Right cardiac atrium (tissue), 5 donors: ENCODE measurements at regions not wholly inside any gene's neighbourhood (a gene's known extent, or its start where the extent isn't known, plus 50 kb on each side); places are given as distances from the start of the nearest gene placed in this dataset.

Experiments
- ATAC-seq, 2 donors: fragments of 200-7000 bp; cut with Tn5 transposase; one replicate each; pipeline versions ENCODE4 v1.8.0 to v1.9.1; 2020; ENCODE audit warnings: moderate library complexity in 2 of 2, mild to moderate bottlenecking in 1 of 2
- DNase-seq, 3 donors: peaks; one replicate each; pipeline ENCODE4 v3.0.0-alpha.2; 2020
- H3K27ac ChIP-seq: one replicate; pipeline ENCODE4 v1.5.1; 2013; ENCODE audit warnings: mild to moderate bottlenecking, low read length, control low read depth, moderate library complexity
- H3K27me3 ChIP-seq: one replicate; pipeline ENCODE4 v1.6.1; 2013; ENCODE audit not compliant: control insufficient read depth, insufficient read depth
- H3K4me1 ChIP-seq: one replicate; pipeline ENCODE4 v1.6.1; 2013; ENCODE audit warnings: low read length; ENCODE audit not compliant: control insufficient read depth, insufficient read depth
- H3K4me3 ChIP-seq: one replicate; pipeline ENCODE4 v1.5.1; 2013; ENCODE audit warnings: low read length, control low read depth
- H3K9me3 ChIP-seq: one replicate; pipeline ENCODE4 v1.6.1; 2013; ENCODE audit warnings: low read length; ENCODE audit not compliant: control insufficient read depth
- whole genome bisulfite sequencing: extraction: QIAGEN DNeasy Blood & Tissue Kit; methylation state at CpG from one replicate; pipeline ENCODE4 v1.1.7; 2013; 5-methylcytosine and 5-hydroxymethylcytosine counted together
- intact Hi-C, 4 donors: fragments of 100-400 bp; cut with DNase I; formaldehyde crosslinking; loops; one replicate each; pipeline versions ENCODE4 v1.11.0 to v1.14.0; 2022 to 2023
- donor health status: healthy with polysubstance abuse.
- donor health status: DM: no; HTN: yes; CAD: no.
- donor health status: DM: no; HTN: no; CAD: no.
- donor health status: DM: no; HTN: yes; CAD: no; lungs with severe emphysema.
- donor health status: DM: yes; HTN: yes; CAD: no.

DNA sequence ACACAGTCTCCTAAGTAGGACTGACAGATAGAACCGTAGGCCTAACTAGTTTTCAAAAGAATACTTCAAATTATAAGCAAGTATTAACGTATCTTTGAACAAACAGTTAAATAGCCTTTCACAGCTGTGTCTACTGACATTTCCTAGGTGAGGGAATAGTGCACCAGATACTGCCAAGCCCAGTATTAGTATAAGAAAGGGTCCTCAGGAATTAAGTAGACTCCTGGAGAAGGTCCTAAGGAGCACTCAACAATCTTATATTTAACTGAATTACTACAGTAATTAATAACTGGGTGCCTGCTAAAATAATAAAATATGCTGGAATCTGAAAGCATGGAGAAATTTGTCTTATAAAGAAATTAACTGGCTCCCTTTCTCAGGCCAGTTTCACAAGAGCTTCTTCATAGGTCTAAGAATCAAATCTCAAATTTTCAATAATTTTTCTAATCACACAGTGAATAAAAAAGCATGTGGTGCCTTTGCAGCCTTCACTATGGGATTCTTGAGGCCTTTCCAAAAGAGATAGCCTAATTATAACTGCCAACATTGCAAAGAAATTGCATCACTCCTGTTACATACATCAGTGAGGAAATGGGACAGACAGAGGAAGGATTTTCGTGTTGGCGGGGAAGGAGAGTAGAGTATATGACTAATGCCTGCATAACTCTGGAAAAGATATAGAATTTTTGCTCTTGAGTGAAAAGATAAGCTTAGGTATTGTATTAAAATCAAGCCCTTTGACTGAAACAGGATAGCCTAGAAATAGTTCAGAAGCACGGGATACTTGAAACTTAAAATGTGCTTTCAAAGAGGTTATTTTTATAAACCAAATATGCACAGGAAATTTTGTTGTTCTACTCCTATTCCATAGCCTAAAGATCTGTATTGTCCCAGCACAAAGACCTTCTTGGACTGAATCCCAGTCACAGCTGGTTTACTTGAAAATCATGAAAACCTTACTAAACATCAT lies 228.6 kb upstream of the STK17B start:
- no peak overlapping the region for H3K4me3 ChIP-seq
- 14% methylated on average over 5 of the region's 5 CpGs for WGBS
- peak; percentile 87 to 89 for ATAC-seq

DNA sequence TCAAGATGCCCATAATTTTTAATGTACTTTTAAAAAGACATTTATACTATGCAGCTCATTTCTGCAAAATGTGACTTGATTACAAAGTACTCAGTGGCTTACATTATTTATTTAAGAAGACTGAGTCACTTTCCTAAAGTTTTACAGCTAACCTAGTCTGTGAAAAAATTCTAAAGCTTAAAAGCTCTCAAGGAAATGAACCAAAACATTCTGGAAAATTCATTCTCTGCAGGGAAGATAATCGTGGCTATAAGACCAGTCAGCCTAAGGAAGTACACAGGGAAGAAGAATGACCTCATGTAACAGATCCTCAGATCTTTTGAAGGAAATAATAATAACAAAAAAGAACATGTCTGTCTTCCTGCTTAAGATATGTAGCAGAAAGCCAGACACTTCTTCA lies 232.1 kb upstream of the STK17B start:
- WGBS: 28% methylated on average over 1 of the region's 1 CpG
- H3K4me1 ChIP-seq: peaks cover 2% of the 10 kb centered on the region
- no peak overlapping the region for H3K27ac ChIP-seq
- intact Hi-C loops: no loop called here
- no peak overlapping the region for H3K4me3 ChIP-seq
- H3K27me3 ChIP-seq: no peaks in the 10 kb centered on the region
- no peaks in the 10 kb centered on the region for H3K9me3 ChIP-seq
- no peak for ATAC-seq
- DNase-seq: no peak

More for the DNA sequence above, 228.6 kb upstream of the STK17B start:
- Histone ChIP-seq H3K27me3 (no peaks in the 10 kb centered on the region), H3K9me3 (no peaks in the 10 kb centered on the region), H3K27ac (no peak overlapping the region), H3K4me1 (peaks cover 4% of the 10 kb centered on the region)
- intact Hi-C loops: no loop called here
- no peak for DNase-seq

DNA sequence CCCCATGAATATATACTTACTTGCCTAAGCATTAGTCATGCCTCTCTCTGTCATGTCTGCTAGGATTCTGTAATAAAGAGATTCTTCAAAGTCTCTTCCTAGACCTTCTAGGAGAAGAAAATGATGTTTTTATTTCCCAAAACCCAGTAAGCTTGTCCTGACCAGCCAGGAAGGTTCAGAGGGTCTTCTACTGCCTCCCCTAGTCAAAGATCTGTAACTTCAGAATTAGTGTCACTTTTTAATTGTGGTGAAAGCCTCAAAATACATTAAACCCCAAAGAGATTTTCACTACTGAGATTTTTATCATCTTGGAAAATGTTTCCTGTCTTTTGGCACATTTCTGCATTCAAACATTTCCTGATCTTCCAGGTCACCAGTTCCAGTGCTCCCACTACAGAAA lies 232.9 kb upstream of the STK17B start:
- intact Hi-C loops: no loop called here
- ATAC-seq (no peak), DNase-seq (no peak)
- H3K27ac ChIP-seq: no peak overlapping the region
- H3K4me3 ChIP-seq: no peak overlapping the region
- peaks cover under 1% of the 10 kb centered on the region for H3K4me1 ChIP-seq
- no peaks in the 10 kb centered on the region for H3K9me3 ChIP-seq
- no peaks in the 10 kb centered on the region for H3K27me3 ChIP-seq

DNA sequence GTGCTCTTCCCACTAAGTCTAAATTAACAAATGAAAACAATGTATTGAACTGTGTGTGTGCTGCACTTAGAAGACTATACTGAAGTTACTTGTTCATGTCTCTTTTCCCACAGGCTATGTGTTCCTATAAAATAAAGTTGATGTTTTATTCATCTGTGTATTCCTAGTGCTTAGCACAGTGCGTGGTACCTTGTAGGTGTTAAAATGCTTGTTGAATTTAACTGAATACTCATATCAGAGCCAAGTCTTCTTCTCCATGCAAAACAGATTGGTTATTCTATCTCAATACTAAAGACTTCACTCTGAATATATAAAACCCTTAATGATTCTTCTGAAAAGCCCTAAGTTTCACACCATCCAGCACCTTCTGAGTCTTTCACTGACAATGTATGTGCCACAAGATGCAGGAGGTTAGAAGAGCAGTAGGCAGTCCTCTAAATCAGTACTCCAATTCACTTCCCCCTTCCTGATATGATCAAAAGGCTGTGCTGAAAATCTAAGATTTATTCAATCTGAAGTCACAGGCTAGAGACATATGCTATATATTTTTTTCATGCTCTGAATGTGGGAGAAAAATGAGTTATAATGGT lies 231.7 kb upstream of the CCDC150 start:
- H3K9me3 ChIP-seq: no peaks in the 10 kb centered on the region
- H3K4me3 ChIP-seq: no peak overlapping the region
- 91% methylated on average over 1 of the region's 1 CpG for WGBS
- H3K27me3 ChIP-seq: no peaks in the 10 kb centered on the region
- no peak overlapping the region for H3K27ac ChIP-seq
- no peak for DNase-seq
- no peak for ATAC-seq
- intact Hi-C loops: no loop called here
- no peaks in the 10 kb centered on the region for H3K4me1 ChIP-seq

DNA sequence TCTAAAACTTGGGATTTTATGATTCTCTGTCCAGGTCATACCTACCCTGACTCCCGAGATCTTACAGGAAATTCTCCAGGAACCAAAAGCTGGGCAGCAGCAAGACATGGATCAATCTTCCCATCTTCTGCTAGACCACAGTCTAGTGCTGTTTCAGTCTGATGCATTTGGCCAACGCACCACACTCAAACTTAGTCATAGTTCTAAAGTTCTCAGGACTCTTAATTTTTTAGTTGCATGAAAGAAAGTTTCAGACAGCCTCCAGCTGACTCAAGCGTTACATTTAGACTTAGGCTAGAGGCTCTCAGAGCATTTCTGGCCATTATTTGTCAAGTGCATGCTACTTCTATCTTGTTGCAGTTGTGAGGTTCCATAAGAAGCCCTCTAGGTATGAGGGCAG lies 230.1 kb upstream of the CCDC150 start:
- Histone ChIP-seq H3K9me3 (no peaks in the 10 kb centered on the region), H3K4me3 (no peak overlapping the region), H3K27ac (no peak overlapping the region), H3K27me3 (no peaks in the 10 kb centered on the region), H3K4me1 (peaks cover 3% of the 10 kb centered on the region)
- intact Hi-C loops: no loop called here
- WGBS: 89% methylated on average over 3 of the region's 3 CpGs
- DNase-seq (no peak), ATAC-seq (no peak)

DNA sequence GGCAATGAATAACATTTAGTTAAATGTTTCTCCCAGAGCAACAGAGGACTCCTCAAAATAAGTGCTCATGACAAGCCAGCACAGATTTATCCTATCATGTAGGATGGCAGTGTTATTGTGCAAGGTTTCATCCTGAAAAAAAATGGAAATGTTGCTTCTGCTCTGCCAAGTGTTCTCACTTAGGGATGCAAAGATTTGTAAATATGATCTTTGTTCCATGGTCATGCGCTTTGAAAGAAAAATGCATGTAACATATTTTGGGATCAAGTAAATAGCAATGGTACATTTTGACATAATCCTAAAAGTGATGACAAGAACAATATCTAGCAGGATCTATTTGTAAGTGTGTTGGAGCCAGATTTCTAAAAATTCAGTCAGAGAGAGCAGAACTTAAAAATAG lies 229.5 kb upstream of the CCDC150 start:
- Histone ChIP-seq H3K9me3 (no peaks in the 10 kb centered on the region), H3K4me1 (peaks cover 3% of the 10 kb centered on the region), H3K27ac (no peak overlapping the region), H3K4me3 (no peak overlapping the region), H3K27me3 (no peaks in the 10 kb centered on the region)
- ATAC-seq (no peak), DNase-seq (no peak)
- intact Hi-C loops: no loop called here
- 82% methylated on average over 1 of the region's 1 CpG for WGBS

DNA sequence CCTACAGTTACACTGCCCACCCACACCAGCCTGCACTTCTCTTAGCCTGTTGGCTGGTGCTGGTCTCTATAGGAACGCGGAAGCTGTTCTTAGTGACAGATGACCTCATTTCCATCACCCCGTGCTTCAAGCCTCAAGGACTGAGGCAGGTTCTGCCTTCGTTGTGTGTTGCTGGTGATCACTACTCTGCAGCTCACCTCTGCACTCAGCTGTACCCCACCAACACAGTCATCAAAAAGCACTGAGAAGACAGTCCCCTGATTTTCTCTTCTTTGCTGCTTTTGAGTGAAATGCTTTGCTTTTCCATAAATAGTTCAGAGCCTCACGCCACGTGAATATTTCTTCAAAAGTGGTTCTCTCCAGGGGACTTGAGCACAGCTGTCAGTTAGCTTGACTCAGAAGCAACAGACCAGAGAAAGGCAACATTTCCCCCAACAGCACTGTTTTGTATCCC lies 225.7 kb upstream of the CCDC150 start:
- WGBS: 26% methylated on average over 6 of the region's 6 CpGs
- DNase-seq (no peak), ATAC-seq (peak; percentile 81 to 82)
- Histone ChIP-seq H3K27me3 (no peaks in the 10 kb centered on the region), H3K27ac (no peak overlapping the region), H3K4me3 (no peak overlapping the region), H3K4me1 (peaks cover 3% of the 10 kb centered on the region), H3K9me3 (no peaks in the 10 kb centered on the region)
- intact Hi-C loops: no loop called here

DNA sequence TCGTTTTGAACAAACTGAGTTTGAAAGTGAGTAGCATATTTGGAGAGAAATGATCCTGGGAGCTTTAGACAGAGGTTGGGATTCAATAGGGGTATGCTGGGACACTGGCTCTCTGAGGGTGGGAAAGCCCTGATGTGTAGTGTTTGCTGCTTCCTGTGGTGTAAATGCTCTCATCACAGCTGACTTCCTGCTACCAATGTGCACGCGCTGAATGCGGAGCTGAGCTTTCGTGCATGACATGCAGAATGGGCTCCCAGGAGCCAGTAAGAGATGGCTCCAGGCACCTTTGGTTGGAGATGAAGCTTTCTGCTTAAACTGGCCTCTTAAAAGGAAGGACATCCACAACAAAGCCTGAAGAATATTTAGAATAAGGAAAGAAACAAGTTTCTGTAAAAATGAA lies 224.1 kb upstream of the CCDC150 start:
- WGBS: 70% methylated on average over 5 of the region's 5 CpGs
- Histone ChIP-seq H3K9me3 (no peaks in the 10 kb centered on the region), H3K27me3 (no peaks in the 10 kb centered on the region), H3K27ac (no peak overlapping the region), H3K4me1 (peaks cover 3% of the 10 kb centered on the region), H3K4me3 (no peak overlapping the region)
- ATAC-seq (no peak), DNase-seq (no peak)
- intact Hi-C loops: no loop called here

DNA sequence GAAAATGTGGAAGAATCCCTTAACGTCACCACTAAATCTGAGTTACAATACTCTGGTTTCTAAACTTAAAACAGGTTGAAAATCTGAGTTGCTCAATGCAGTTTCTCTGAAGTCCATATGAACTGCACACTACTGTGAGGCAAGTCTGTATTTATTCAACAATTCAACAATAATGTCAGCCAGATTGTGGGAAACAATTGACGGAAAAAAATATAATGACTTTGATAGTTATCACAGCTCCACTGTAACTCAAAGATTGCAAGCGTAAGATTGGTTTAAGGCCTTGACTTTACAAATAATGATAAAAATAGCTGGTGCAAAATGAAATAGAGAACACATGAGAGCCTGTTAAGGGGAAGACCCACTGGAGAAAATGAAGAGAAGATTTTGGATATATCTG lies 219.4 kb upstream of the CCDC150 start:
- intact Hi-C loops: no loop called here
- ATAC-seq (no peak), DNase-seq (no peak)
- Histone ChIP-seq H3K4me3 (no peak overlapping the region), H3K9me3 (no peaks in the 10 kb centered on the region), H3K4me1 (no peaks in the 10 kb centered on the region), H3K27ac (no peak overlapping the region), H3K27me3 (no peaks in the 10 kb centered on the region)
- 71% methylated on average over 3 of the region's 3 CpGs for WGBS

DNA sequence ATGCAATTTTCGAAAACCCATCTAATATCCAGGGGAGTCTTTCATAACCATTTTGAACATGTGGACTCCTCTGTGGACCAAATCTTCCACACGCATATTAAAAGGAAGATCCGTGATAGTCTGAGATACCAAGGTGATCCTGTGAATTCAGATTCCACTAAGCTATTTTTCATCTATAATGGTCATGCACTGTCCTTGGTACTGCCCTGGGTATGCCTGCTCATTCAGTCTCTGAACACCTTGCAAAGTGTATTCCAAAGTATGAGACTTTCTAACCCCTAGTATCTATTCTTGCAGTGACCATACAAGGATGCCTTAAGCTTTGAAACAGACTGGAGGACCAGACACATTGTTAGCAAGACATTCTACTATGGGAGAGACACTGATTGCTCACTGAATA lies 217.6 kb upstream of the CCDC150 start:
- Histone ChIP-seq H3K4me3 (no peak overlapping the region), H3K27ac (no peak overlapping the region), H3K4me1 (no peaks in the 10 kb centered on the region), H3K27me3 (no peaks in the 10 kb centered on the region), H3K9me3 (no peaks in the 10 kb centered on the region)
- no peak for ATAC-seq
- DNase-seq: no peak
- intact Hi-C loops: no loop called here
- 79% methylated on average over 3 of the region's 3 CpGs for WGBS

DNA sequence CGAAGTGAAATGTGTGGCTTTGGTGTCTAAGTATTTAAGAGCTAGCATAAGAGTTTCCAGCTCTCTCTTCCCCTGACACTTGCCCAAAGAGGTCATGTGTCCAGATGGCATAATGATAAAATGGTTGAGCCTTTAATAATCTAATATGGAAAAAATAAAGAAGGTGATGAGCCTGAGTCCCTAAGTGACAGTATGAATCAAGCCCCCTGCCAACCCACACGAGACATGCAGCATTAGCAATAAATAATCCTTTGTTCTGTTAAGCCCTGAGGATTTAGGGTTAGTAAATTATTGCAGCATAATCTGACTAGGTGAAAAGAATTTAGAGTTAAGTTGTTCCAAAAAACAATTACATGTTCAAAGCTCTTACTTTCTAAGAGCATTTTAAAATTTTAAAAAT lies 217.2 kb upstream of the CCDC150 start:
- Histone ChIP-seq H3K27me3 (no peaks in the 10 kb centered on the region), H3K27ac (no peak overlapping the region), H3K4me3 (no peak overlapping the region), H3K9me3 (no peaks in the 10 kb centered on the region), H3K4me1 (no peaks in the 10 kb centered on the region)
- intact Hi-C loops: no loop called here
- whole genome bisulfite sequencing: 84% methylated on average over 2 of the region's 2 CpGs
- ATAC-seq (no peak), DNase-seq (no peak)
